ENCODE measurements at regions not wholly inside any gene's neighbourhood (a gene's known extent, or its start where the extent isn't known, plus 50 kb on each side); places are given as distances from the start of the nearest gene placed in this dataset.
"Not testable (repeated sequence)": the region's sequence is repeated elsewhere in the genome, so short reads cannot be mapped to it uniquely, and the experiment has no call there.

GRCh38 chr18:22734791-22735627 lies 198.1 kb upstream of the RBBP8 start:
- H3K27me3 Mint-ChIP-seq, result no peaks in the 10 kb centered on the region
- no peak overlapping the region for H3K4me3 Mint-ChIP-seq
- H3K4me1 Mint-ChIP-seq, result peaks cover 0 to 4% (median 3%) of the 10 kb centered on the region in 3 donors
- H3K9me3 Mint-ChIP-seq, result no peaks in the 10 kb centered on the region
- H3K27ac Mint-ChIP-seq, result no peak overlapping the region
- no peaks in the 10 kb centered on the region for H3K36me3 Mint-ChIP-seq

GRCh38 chr18:22737054-22737453 lies 196.1 kb upstream of the RBBP8 start:
- H3K27ac Mint-ChIP-seq, result no peak overlapping the region
- no peaks in the 10 kb centered on the region for H3K27me3 Mint-ChIP-seq
- H3K9me3 Mint-ChIP-seq, result peaks cover 0 to under 1% (median under 1%) of the 10 kb centered on the region in 3 donors
- peaks cover 0 to 4% (median 3%) of the 10 kb centered on the region in 3 donors for H3K4me1 Mint-ChIP-seq
- H3K4me3 Mint-ChIP-seq, result no peak overlapping the region
- H3K36me3 Mint-ChIP-seq, result no peaks in the 10 kb centered on the region

GRCh38 chr18:22739061-22739642 lies 194.0 kb upstream of the RBBP8 start:
- Mint-ChIP-seq H3K36me3 (no peaks in the 10 kb centered on the region), H3K27me3 (no peaks in the 10 kb centered on the region), H3K27ac (no peak overlapping the region)

DNA sequence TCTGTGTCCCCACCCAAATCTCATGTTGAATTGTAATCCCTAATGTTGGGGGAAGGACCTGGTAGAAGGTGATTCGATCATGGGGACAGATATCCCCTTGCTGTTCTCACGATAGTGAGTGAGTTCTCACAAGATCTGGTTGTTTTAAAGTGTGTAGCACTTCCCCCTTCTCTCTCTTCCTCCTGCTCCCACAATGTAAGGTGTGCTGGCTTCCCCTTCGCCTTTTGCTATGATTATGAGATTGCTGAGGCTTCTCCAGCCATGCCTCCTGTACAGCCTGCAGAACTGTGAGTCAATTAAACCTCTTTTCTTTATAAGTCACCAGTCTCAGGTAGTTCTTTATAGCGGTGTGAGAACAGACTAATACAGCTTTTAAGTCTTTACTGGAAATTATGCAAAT lies 193.3 kb upstream of the RBBP8 start:
- Mint-ChIP-seq H3K4me1 (peaks cover 0 to 4% (median 3%) of the 10 kb centered on the region in 3 donors), H3K36me3 (no peaks in the 10 kb centered on the region), H3K9me3 (peaks cover 1 to 5% (median 3%) of the 10 kb centered on the region in 3 donors), H3K27me3 (no peaks in the 10 kb centered on the region), H3K27ac (no peak overlapping the region), H3K4me3 (no peak overlapping the region)

More at GRCh38 chr18:22739061-22739642, 194.0 kb upstream of the RBBP8 start:
- H3K4me3 Mint-ChIP-seq, result no peak overlapping the region
- peaks cover 0 to 4% (median 1%) of the 10 kb centered on the region in 3 donors for H3K9me3 Mint-ChIP-seq
- peaks cover 0 to 4% (median 3%) of the 10 kb centered on the region in 3 donors for H3K4me1 Mint-ChIP-seq

GRCh38 chr18:22741318-22741717 lies 191.8 kb upstream of the RBBP8 start:
- Mint-ChIP-seq H3K4me1 (peaks cover 0 to 4% (median 3%) of the 10 kb centered on the region in 3 donors), H3K9me3 (peaks cover 1 to 8% (median 8%) of the 10 kb centered on the region in 3 donors), H3K4me3 (no peak overlapping the region), H3K36me3 (no peaks in the 10 kb centered on the region), H3K27ac (no peak overlapping the region), H3K27me3 (no peaks in the 10 kb centered on the region)

GRCh38 chr18:22742409-22742808 lies 190.7 kb upstream of the RBBP8 start:
- Mint-ChIP-seq H3K4me1 (peaks cover 0 to 4% (median 3%) of the 10 kb centered on the region in 3 donors), H3K9me3 (peaks cover 1 to 8% (median 8%) of the 10 kb centered on the region in 3 donors), H3K27ac (no peak overlapping the region), H3K36me3 (no peaks in the 10 kb centered on the region), H3K4me3 (no peak overlapping the region), H3K27me3 (no peaks in the 10 kb centered on the region)

GRCh38 chr18:22745966-22746365 lies 187.2 kb upstream of the RBBP8 start:
- H3K36me3 Mint-ChIP-seq, result no peaks in the 10 kb centered on the region
- peak overlapping the region in 1 of 4 donors; percentile 30 for H3K4me3 Mint-ChIP-seq
- H3K27ac Mint-ChIP-seq, result no peak overlapping the region
- H3K9me3 Mint-ChIP-seq, result peaks cover 1 to 10% (median 8%) of the 10 kb centered on the region in 3 donors
- H3K4me1 Mint-ChIP-seq, result no peaks in the 10 kb centered on the region
- peaks cover 6% of the 10 kb centered on the region for H3K27me3 Mint-ChIP-seq

DNA sequence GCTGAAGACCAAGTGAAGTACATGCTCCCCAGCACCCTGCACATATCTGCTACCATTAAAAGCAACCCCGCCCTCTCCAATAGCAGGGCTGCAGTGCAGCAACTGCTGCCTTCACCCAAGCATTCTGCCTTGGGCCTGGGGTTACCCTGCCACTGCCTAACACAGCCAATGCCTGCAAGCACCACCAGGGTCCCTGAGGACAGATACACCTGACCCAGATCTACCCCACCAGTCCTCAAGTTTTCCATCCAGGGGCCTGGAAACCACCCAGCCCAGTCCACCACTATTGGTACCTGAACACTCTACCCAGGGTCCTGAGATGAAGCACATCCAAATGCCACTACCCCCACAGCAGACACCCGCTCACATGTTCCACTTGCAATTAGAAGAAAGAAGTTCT lies 181.1 kb upstream of the RBBP8 start:
- peaks cover 0 to 3% (median 0%) of the 10 kb centered on the region in 3 donors for H3K9me3 Mint-ChIP-seq
- no peak overlapping the region for H3K4me3 Mint-ChIP-seq
- no peak overlapping the region for H3K27ac Mint-ChIP-seq

GRCh38 chr18:22753130-22753831 lies 179.8 kb upstream of the RBBP8 start:
- no peak overlapping the region for H3K4me3 Mint-ChIP-seq
- peaks cover 10% of the 10 kb centered on the region for H3K27me3 Mint-ChIP-seq
- H3K27ac Mint-ChIP-seq, result peak overlapping the region in 1 of 3 donors; percentile 50
- no peaks in the 10 kb centered on the region for H3K36me3 Mint-ChIP-seq
- H3K4me1 Mint-ChIP-seq, result no peaks in the 10 kb centered on the region
- peaks cover 0 to 1% (median 0%) of the 10 kb centered on the region in 3 donors for H3K9me3 Mint-ChIP-seq

More for the DNA sequence above, 181.1 kb upstream of the RBBP8 start:
- peaks cover 9% of the 10 kb centered on the region for H3K27me3 Mint-ChIP-seq
- no peaks in the 10 kb centered on the region for H3K36me3 Mint-ChIP-seq
- no peaks in the 10 kb centered on the region for H3K4me1 Mint-ChIP-seq

DNA sequence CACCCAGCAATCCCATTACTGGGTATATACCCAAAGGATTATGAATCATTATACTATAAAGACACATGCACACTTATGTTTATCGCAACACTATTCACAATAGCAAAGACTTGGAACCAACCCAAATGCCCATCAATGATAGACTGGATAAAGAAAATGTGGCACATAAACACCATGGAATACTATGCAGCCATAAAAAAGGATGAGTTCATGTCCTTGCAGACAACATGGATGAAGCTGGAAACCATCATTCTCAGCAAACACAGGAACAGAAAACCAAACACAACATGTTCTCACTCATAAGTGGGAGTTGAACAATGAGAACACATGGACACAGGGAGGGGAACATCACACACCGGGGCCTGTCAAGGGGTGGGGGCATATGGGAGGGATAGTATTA lies 169.1 kb upstream of the RBBP8 start:
- not testable (repeated sequence) for H3K4me3 Mint-ChIP-seq, H3K27ac Mint-ChIP-seq, H3K27me3 Mint-ChIP-seq, H3K4me1 Mint-ChIP-seq, H3K36me3 Mint-ChIP-seq
- H3K9me3 Mint-ChIP-seq, result peaks cover 7 to 17% (median 8%) of the 10 kb centered on the region in 3 donors

DNA sequence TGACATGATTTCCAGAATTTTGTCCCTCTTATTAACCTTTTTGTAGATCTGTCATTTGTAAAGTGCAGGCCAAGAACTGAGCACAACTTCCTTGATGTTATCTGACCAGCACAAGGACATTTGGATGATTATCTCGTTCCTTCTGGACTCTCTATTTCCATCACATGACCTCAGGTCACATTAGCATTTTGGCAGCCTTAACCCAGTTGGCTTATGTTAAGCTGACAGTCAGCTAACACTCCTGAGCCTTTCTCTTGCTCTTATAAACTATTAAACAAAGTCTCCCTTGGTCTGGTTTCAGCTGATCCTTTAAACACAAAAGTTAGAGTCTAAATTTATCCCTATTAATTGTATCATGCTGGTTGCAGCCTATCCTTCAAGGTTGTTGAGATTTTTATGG lies 167.2 kb upstream of the RBBP8 start:
- Mint-ChIP-seq H3K9me3 (peaks cover 5 to 14% (median 8%) of the 10 kb centered on the region in 3 donors), H3K27ac (peak overlapping the region in 1 of 3 donors; percentile 36), H3K4me1 (no peaks in the 10 kb centered on the region), H3K36me3 (no peaks in the 10 kb centered on the region), H3K4me3 (no peak overlapping the region), H3K27me3 (peaks cover 4% of the 10 kb centered on the region)

- Mint-ChIP-seq H3K4me1 (no peaks in the 10 kb centered on the region), H3K4me3 (no peak overlapping the region), H3K27ac (no peak overlapping the region), H3K27me3 (peaks cover 4% of the 10 kb centered on the region), H3K36me3 (no peaks in the 10 kb centered on the region), H3K9me3 (peaks cover under 1 to 15% (median 7%) of the 10 kb centered on the region in 3 donors)
Observed at GRCh38 chr18:22767653-22768052, 165.5 kb upstream of the RBBP8 start.

GRCh38 chr18:22773944-22774343 lies 159.2 kb upstream of the RBBP8 start:
- H3K27ac Mint-ChIP-seq, result no peak overlapping the region
- H3K4me3 Mint-ChIP-seq, result no peak overlapping the region
- no peaks in the 10 kb centered on the region for H3K36me3 Mint-ChIP-seq
- H3K27me3 Mint-ChIP-seq, result no peaks in the 10 kb centered on the region
- peaks cover 0 to 4% (median 0%) of the 10 kb centered on the region in 3 donors for H3K9me3 Mint-ChIP-seq
- H3K4me1 Mint-ChIP-seq, result peaks cover 0 to 2% (median 0%) of the 10 kb centered on the region in 3 donors

DNA sequence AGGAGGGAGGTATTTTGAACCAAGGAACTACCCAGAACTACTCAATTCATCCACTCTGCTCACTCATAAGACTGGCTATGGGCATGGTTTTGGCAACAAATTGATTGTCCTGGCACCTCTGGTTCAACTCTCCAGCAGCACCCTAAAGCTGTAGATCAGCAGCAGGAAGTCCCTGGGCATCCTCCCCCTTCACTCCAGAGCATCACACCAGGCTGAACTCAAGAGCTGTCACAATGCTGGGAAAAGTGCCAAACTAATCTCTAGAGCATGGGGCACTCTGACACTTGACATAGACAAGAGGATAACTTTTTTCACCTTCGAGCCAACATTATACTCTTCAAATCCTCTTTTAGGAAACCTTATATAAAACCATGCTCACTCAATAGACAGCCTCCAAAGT lies 154.1 kb upstream of the RBBP8 start:
- Mint-ChIP-seq H3K36me3 (no peaks in the 10 kb centered on the region), H3K27ac (no peak overlapping the region), H3K4me1 (peaks cover 0 to 2% (median 0%) of the 10 kb centered on the region in 3 donors), H3K4me3 (no peak overlapping the region), H3K9me3 (no peaks in the 10 kb centered on the region), H3K27me3 (no peaks in the 10 kb centered on the region)

DNA sequence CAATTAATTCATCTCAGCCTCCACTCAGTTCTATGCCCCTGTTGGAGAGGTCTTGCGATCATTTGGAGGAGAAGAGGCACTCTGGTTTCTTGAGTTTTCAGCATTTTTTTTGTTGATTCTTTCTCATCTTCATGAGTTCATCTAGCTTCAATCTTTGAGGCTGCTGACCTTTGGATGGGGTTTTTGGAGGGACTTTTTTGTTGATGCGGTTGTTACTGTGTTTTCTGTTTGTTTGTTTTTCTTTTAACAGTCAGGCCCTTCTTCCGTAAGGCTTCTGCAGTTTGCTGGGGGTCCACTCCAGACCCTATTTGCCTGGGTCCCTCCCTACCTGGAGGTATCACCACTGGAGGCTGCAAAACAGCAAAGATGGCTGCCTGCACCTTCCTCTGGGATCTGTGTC lies 149.9 kb upstream of the RBBP8 start:
- no peaks in the 10 kb centered on the region for H3K4me1 Mint-ChIP-seq
- H3K9me3 Mint-ChIP-seq, result no peaks in the 10 kb centered on the region
- no peak overlapping the region for H3K4me3 Mint-ChIP-seq
- no peaks in the 10 kb centered on the region for H3K36me3 Mint-ChIP-seq
- no peak overlapping the region for H3K27ac Mint-ChIP-seq
- peaks cover 7% of the 10 kb centered on the region for H3K27me3 Mint-ChIP-seq
